Astrocyte of the cerebellum (primary cell): ENCODE measurements at regions not wholly inside any gene's neighbourhood (a gene's known extent, or its start where the extent isn't known, plus 50 kb on each side); places are given as distances from the start of the nearest gene placed in this dataset.

Experiments used
- DNase-seq: peaks from one replicate; pipeline ENCODE4 v3.0.0-alpha.2; 2011; ENCODE audit warnings: low read depth
- H3K4me3 ChIP-seq: 2 replicates; pipeline ENCODE4 v1.5.1; 2011; ENCODE audit warnings: mild to moderate bottlenecking, low read depth, low read length, moderate library complexity
- in situ Hi-C: cut with HindIII; loops from 2 replicates; pipeline ENCODE4 v1.10.0; 2017; ENCODE audit warnings: low sequenced_read_pairs
- TF ChIP-seq, protein P1 (sequence below): IDR thresholded peaks from 2 replicates; pipeline ENCODE4 v1.5.1; 2012; ENCODE audit warnings: low read length, low read depth, moderate library complexity, mild to moderate bottlenecking; ENCODE audit errors: missing control alignments

DNA sequence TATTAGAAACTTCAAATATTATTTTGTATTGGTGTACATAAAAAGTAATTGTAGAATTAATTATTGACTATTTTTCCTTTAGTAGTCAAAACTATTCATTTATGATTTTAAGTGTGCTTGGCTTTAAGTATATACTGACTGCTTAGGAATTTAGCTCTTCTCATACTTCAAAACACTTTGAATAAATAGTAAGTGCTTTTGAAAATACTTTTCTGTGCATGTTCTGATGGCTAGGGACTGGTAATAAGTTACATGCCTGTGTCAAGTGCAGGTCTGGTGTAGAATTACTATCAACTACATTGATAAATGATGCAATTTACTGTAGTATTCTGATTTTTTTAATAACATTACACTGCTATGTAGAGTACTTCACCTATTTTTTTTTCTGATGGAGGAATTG lies 397.6 kb upstream of the SGO1 start:
- TF ChIP-seq, protein P1, sequence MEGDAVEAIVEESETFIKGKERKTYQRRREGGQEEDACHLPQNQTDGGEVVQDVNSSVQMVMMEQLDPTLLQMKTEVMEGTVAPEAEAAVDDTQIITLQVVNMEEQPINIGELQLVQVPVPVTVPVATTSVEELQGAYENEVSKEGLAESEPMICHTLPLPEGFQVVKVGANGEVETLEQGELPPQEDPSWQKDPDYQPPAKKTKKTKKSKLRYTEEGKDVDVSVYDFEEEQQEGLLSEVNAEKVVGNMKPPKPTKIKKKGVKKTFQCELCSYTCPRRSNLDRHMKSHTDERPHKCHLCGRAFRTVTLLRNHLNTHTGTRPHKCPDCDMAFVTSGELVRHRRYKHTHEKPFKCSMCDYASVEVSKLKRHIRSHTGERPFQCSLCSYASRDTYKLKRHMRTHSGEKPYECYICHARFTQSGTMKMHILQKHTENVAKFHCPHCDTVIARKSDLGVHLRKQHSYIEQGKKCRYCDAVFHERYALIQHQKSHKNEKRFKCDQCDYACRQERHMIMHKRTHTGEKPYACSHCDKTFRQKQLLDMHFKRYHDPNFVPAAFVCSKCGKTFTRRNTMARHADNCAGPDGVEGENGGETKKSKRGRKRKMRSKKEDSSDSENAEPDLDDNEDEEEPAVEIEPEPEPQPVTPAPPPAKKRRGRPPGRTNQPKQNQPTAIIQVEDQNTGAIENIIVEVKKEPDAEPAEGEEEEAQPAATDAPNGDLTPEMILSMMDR = no peak
- in situ Hi-C loops = no loop called here
- no peak for DNase-seq
- no peak overlapping the region for H3K4me3 ChIP-seq

DNA sequence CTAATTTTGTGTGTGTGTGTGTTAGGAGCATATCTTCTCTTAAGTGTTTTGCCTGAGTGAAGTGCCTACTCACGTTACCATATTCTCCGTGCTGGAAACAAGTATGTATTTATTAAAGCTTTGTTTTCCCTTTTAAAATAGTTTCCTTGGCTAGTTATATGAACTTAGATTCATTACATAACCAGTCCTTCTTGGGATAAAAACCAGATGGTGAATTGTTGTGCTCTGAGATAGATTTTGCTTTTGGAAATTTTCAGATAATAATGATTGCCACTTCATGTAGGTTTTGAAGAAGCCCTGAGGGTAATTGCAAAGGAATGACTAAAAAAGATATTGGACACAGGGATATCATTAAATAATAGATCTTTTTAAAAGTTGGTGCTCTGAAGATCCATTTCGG lies 390.2 kb upstream of the SGO1 start:
- no peak for DNase-seq
- in situ Hi-C loops = no loop called here
- no peak overlapping the region for H3K4me3 ChIP-seq
- TF ChIP-seq, protein P1 = no peak

DNA sequence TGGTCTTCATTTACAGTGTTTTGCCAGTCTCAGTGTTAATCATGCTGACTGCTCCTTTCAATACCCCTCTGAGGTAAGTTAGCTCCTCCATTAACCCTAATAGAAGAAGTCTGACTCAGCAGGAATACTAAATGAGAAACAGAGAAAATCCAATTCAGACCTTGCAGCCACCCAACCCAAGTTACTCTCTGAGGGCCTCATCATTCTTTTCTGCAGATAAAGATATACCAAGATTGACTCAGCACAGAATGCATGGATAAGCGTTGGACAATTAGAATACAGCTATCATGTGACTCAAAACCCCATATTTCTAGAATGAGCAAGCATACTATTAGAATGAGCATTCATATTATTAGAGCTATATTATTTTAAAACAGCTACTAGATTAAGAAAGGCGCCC lies 389.1 kb upstream of the SGO1 start:
- no peak overlapping the region for H3K4me3 ChIP-seq
- in situ Hi-C loops = no loop called here
- DNase-seq = no peak
- TF ChIP-seq, protein P1 = no peak

DNA sequence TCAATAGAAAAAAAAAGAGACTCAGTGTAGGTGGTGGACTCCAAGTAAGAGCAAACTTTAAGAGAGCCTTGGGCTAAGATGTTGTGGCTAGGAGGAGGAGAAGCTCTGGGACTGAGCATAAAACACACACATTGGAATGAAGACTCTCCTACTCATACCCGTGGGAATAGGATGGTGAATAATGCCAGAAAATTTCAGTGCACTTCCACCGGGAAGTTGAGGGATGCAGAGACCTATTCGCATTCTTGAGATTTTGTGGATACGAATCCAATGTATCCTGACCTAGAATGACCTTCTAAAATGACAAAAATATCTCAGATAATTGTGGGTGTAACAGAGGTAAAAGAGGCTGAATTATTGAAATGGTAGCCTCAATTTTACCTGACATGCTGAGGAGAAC lies 388.7 kb upstream of the SGO1 start:
- H3K4me3 ChIP-seq = no peak overlapping the region
- peak; percentile 40 for DNase-seq
- in situ Hi-C loops = no loop called here
- TF ChIP-seq, protein P1 = no peak

DNA sequence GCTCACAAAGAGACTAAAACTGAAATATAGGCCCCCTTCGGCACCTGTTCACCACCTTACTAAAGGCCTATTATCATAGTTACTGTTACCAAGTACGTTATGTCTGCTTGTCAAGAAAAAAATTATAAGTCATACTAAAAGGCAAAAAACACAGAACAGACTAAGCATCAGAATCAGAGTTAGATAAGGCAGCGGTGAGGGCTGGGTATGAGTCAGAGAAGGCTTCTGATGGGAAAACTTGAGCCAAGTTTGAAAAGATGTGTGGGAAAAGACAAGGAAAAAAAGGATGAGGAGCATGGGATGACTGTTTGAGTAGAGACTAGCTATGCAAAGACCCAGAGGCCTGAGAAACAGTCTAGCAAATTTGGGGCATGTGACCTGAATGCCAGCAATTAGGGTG lies 387.2 kb upstream of the SGO1 start:
- H3K4me3 ChIP-seq = no peak overlapping the region
- no peak for DNase-seq
- in situ Hi-C loops = no loop called here
- TF ChIP-seq, protein P1 = no peak

DNA sequence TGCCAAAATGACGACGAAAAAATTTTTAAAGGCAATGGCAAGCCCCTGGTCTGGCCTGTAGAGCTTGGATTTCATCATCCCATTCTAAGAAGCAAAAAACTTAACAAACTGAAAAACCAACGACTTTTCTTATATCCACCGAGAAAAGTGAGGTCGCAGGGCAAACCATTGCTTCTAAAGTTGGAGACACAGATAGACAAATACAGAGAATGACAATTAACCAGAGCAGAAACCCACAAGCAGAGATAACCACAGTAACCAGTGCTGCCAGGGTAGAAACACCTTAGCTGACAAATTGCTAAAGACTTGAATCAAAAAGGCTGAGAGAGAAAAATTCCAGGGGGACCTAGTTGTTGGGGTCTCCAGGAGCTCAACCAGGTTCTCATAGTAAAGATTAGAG lies 386.5 kb upstream of the SGO1 start:
- no peak for DNase-seq

More for the DNA sequence above, 386.5 kb upstream of the SGO1 start:
- in situ Hi-C loops = no loop called here
- TF ChIP-seq, protein P1 = no peak
- no peak overlapping the region for H3K4me3 ChIP-seq
